ENCODE measurements at regions not wholly inside any gene's neighbourhood (a gene's known extent, or its start where the extent isn't known, plus 50 kb on each side); places are given as distances from the start of the nearest gene placed in this dataset.

DNA sequence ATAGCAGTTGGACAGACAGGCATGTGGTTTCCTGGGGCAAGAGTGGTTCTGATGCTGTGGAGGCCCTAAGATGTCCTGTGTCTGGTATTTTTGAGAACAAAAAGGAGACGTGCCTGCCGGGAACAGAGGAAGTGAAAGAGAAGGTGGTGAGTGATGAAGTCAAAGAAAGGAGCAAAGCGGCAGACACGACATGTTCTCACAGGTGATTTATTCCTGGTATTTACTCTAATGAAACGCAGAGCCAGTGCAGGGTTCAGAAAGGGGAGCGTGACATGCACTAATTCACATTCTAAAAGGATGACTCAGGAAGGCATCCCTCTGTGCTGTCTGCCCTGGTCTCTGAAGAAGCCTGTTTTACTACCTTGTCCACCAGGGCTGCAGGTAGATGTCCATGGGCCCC is 211.0 kb downstream of the KCNE4 start:
- no peak overlapping the region for H3K4me3 ChIP-seq (ENCODE audit: low read length)
- DNase-seq (ENCODE audit: low read depth), result no peak
- no peak for TF ChIP-seq CTCF (conservative IDR thresholded peaks at IDR 0.05; ENCODE audit: low read depth, low read length)

DNA sequence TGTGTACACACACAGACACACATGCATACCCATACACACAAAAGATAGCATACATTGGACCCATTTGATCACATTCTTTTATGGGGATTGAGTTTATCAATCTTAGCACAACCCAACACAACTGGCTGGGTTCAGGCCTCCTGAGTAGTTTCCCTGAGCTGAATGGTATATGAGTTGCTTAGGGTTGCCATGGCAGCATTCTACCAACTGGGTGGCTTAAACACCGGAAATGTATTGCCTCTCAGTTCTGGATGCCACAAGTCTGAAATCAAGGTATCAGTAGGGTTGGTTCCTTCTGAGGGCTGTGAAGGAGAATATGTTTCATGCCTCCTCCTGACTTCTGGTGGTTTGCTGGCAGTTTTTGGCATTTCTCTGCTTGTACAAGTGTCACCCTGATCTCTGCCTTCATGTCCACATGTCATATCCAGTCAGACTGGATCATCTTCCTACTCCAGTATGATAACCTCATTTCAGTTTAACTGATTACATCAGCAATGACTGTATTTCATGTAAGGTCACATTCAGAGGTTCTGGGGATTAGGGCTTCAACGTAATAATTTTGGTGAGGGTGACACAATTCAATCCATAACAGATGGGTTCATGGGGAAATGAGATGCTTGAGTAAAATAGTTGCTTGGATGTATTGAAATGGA is 212.7 kb downstream of the KCNE4 start:
- no peak for DNase-seq (ENCODE audit: low read depth)
- no peak overlapping the region for H3K4me3 ChIP-seq (ENCODE audit: low read length)
- no peak for TF ChIP-seq CTCF (conservative IDR thresholded peaks at IDR 0.05; ENCODE audit: low read depth, low read length)

- TF ChIP-seq CTCF (conservative IDR thresholded peaks at IDR 0.05; ENCODE audit: low read depth, low read length), result no peak
- H3K4me3 ChIP-seq (ENCODE audit: low read length), result no peak overlapping the region
- no peak for DNase-seq (ENCODE audit: low read depth)
Measured at GRCh38 chr2:223267160-223267951, 215.4 kb downstream of the KCNE4 start.

DNA sequence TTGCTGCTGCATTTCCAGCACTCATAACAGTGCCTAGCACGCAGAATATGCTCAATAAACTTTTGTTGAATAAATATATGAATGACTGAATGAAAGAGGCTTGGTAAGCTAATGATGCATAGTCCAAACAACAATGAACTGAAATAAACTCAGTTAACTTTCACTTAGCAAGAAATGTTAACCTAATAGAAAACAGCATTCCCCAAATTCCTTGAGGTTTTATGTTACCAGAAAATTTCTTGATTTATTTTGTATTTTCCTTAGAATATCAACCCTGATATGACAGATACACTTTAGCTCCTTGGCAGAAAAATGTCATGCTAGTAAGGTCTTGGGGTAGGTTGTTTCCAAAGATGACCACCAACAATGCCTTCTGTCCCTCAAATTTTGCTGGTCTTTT is 217.4 kb downstream of the KCNE4 start:
- no peak for DNase-seq (ENCODE audit: low read depth)
- no peak for TF ChIP-seq CTCF (conservative IDR thresholded peaks at IDR 0.05; ENCODE audit: low read depth, low read length)
- no peak overlapping the region for H3K4me3 ChIP-seq (ENCODE audit: low read length)

DNA sequence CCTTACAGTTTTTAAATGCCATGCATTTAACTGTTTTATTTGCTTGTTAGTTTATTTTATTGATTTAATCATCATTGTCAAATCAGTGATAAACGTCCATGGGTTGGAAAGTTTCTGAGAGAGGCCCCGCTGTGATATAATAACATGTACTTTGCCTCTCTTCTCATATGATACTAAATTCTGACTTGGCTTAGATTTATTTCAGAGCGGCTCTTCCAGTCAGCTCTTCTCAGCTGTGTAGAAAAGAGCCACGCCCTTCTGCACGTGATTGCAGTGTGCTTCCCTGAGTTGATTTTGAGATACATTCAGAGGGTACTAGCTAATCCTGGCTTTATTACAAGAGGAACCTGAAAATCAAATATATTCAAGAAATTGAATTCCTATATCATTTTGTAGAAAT is 218.6 kb downstream of the KCNE4 start:
- DNase-seq (ENCODE audit: low read depth), result no peak
- no peak overlapping the region for H3K4me3 ChIP-seq (ENCODE audit: low read length)
- no peak for TF ChIP-seq CTCF (conservative IDR thresholded peaks at IDR 0.05; ENCODE audit: low read depth, low read length)

DNA sequence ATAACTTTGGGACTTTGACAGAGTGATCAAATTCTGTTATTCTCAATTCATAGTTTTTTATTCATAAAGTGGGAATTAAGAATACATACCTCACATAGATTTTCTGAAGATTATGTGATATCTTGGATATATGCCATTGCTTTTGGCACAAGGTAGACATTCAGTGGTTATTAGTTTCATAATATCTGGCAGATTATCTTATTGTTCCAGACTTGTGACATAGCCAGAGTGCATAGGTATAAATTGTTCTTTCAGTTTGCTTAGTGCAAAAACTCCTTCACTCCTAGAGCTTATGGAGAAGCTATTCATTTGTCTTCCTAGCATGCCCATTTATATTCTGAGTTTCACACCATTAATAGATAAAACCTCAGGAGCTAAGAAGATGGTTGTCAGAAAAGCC is 222.0 kb downstream of the KCNE4 start:
- TF ChIP-seq CTCF (conservative IDR thresholded peaks at IDR 0.05; ENCODE audit: low read depth, low read length), result no peak
- no peak overlapping the region for H3K4me3 ChIP-seq (ENCODE audit: low read length)

DNA sequence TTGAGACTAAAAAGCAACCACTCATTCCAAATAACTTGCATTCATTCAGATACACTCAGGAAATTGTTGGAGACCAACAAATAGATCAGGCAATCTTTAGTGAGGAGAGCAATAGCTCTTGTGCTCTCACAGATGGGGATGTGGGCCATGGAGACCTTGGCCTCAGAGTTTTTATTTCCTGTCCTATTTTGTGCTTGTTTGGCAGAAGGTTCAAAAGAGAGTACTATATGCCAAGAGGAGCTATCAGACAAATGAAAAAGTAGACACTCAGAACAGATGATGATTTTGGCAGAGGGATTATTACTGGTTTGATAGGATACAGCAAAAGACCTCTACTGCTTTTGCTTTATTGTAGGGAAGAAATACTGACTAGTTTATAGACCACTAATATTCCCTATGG is 230.2 kb downstream of the KCNE4 start:
- no peak for DNase-seq (ENCODE audit: low read depth)
- no peak for TF ChIP-seq CTCF (conservative IDR thresholded peaks at IDR 0.05; ENCODE audit: low read depth, low read length)
- H3K4me3 ChIP-seq (ENCODE audit: low read length), result no peak overlapping the region

More for the DNA sequence above, 222.0 kb downstream of the KCNE4 start:
- DNase-seq (ENCODE audit: low read depth), result no peak

Data from retinal pigment epithelial cell (primary cell).